ENCODE measurements at regions not wholly inside any gene's neighbourhood (a gene's known extent, or its start where the extent isn't known, plus 50 kb on each side); places are given as distances from the start of the nearest gene placed in this dataset.

DNA sequence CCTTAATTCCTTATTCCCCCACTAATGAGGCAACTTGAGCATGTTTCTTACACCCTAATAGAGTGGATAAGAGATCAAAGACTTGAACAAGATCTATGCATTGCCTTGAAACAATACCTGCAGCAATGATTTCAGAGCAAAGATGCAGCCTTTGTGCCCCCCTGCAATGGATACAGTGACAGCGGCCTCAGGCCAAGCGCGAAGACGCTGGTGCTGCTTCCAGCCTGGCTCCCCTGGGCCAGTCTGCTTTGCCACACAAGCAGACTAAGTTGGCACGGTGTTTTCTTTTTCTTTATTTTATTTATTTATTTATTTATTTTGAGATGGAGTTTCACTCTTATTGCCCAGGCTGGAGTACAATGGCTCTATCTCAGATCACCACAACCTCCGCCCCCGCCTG is 179.8 kb upstream of the S1PR3 start:
- TF ChIP-seq, protein P1, sequence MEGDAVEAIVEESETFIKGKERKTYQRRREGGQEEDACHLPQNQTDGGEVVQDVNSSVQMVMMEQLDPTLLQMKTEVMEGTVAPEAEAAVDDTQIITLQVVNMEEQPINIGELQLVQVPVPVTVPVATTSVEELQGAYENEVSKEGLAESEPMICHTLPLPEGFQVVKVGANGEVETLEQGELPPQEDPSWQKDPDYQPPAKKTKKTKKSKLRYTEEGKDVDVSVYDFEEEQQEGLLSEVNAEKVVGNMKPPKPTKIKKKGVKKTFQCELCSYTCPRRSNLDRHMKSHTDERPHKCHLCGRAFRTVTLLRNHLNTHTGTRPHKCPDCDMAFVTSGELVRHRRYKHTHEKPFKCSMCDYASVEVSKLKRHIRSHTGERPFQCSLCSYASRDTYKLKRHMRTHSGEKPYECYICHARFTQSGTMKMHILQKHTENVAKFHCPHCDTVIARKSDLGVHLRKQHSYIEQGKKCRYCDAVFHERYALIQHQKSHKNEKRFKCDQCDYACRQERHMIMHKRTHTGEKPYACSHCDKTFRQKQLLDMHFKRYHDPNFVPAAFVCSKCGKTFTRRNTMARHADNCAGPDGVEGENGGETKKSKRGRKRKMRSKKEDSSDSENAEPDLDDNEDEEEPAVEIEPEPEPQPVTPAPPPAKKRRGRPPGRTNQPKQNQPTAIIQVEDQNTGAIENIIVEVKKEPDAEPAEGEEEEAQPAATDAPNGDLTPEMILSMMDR (IDR thresholded peaks at IDR 0.05), result no peak
- TF ChIP-seq TP53 (CRISPR knock-in tag; IDR thresholded peaks at IDR 0.05), result no peak
- no peak for TF ChIP-seq KDM1A (IDR thresholded peaks at IDR 0.05; ENCODE audit: low read depth)
- no peak for TF ChIP-seq ZNF302 (CRISPR knock-in tag; IDR thresholded peaks at IDR 0.05)
- TF ChIP-seq POLR2A (IDR thresholded peaks at IDR 0.05; ENCODE audit: low read length), result no peak
- no peak for TF ChIP-seq EHMT2 (IDR thresholded peaks at IDR 0.05; ENCODE audit: low read depth)
- no peak for TF ChIP-seq ZC3H11A (IDR thresholded peaks at IDR 0.05)
- TF ChIP-seq BHLHE40 (IDR thresholded peaks at IDR 0.05; ENCODE audit: low read depth, low read length), result no peak
- TF ChIP-seq HEYL (CRISPR knock-in tag; IDR thresholded peaks at IDR 0.05), result no peak
- no peak for TF ChIP-seq NFE2L2 (conservative IDR thresholded peaks at IDR 0.05; ENCODE audit: low read length)
- TF ChIP-seq USF2 (IDR thresholded peaks at IDR 0.05), result no peak
